ENCODE measurements at regions not wholly inside any gene's neighbourhood (a gene's known extent, or its start where the extent isn't known, plus 50 kb on each side); places are given as distances from the start of the nearest gene placed in this dataset.
"Not testable (repeated sequence)": the region's sequence is repeated elsewhere in the genome, so short reads cannot be mapped to it uniquely, and the experiment has no call there.

DNA sequence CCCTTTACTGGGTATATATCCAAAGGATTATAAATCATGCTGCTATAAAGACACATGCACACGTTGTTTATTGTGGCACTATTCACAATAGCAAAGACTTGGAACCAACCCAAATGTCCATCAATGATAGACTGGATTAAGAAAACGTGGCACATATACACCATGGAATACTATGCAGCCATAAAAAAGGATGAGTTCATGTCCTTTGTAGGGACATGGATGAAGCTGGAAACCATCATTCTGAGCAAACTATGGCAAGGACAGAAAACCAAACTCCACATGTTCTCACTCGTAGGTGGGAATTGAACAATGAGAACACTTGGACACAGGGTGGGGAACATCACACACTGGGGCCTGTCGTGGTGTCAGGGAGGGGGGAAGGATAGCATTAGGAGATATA, 59.2 kb downstream of the CXorf49B start:
- not testable (repeated sequence) for H3K27me3 ChIP-seq, H3K36me3 ChIP-seq

DNA sequence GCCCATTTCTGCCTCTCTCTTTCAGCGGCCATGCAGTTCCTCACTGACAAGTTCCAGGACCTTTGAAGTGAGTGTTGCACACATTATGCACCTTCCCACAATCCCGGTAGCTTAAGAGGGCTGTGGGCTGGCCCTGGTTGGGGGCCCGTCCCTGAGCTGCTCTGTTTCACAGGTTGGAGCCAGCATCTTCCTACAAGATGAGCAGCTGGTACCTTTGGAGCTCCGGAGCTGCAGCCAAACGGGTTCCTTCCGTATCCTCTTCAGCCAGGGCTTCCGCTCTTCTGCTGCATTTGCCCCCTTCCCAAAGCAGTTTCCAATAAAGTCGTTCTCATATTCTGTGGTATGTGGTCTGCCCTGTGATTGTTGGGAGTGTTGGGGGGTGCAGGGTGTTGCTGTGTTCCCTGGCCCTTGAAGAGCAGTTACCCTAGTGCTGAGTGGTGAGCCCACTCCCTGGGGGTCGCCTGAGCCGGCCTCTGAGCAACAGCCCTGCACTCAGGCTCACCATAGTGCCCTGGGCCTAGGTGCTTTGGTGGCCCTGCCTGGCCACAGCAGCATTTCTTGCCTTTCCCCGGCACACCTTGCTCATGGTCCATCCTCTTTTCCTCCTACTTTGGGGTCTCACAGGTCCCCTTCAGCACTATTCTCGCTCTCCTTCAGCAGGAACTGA, 60.4 kb downstream of the CXorf49B start:
- Histone ChIP-seq H3K4me3 (no peak overlapping the region), H3K27me3 (no peaks in the 10 kb centered on the region), H3K9me3 (no peaks in the 10 kb centered on the region), H3K36me3 (no peaks in the 10 kb centered on the region), H3K4me1 (no peaks in the 10 kb centered on the region), H3K27ac (no peak overlapping the region)
- intact Hi-C loops (cut with DNase I) = no loop called here
- no peak for DNase-seq (ENCODE audit: low spot score in 2 of 2)
- TF ChIP-seq, protein P1, sequence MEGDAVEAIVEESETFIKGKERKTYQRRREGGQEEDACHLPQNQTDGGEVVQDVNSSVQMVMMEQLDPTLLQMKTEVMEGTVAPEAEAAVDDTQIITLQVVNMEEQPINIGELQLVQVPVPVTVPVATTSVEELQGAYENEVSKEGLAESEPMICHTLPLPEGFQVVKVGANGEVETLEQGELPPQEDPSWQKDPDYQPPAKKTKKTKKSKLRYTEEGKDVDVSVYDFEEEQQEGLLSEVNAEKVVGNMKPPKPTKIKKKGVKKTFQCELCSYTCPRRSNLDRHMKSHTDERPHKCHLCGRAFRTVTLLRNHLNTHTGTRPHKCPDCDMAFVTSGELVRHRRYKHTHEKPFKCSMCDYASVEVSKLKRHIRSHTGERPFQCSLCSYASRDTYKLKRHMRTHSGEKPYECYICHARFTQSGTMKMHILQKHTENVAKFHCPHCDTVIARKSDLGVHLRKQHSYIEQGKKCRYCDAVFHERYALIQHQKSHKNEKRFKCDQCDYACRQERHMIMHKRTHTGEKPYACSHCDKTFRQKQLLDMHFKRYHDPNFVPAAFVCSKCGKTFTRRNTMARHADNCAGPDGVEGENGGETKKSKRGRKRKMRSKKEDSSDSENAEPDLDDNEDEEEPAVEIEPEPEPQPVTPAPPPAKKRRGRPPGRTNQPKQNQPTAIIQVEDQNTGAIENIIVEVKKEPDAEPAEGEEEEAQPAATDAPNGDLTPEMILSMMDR (IDR thresholded peaks at IDR 0.05) = no peak

More for the DNA sequence above, 59.2 kb downstream of the CXorf49B start:
- H3K27ac ChIP-seq; DNase-seq (ENCODE audit: low spot score in 2 of 2); H3K4me1 ChIP-seq; intact Hi-C loops (cut with DNase I); H3K9me3 ChIP-seq; H3K4me3 ChIP-seq: not testable (repeated sequence)

DNA sequence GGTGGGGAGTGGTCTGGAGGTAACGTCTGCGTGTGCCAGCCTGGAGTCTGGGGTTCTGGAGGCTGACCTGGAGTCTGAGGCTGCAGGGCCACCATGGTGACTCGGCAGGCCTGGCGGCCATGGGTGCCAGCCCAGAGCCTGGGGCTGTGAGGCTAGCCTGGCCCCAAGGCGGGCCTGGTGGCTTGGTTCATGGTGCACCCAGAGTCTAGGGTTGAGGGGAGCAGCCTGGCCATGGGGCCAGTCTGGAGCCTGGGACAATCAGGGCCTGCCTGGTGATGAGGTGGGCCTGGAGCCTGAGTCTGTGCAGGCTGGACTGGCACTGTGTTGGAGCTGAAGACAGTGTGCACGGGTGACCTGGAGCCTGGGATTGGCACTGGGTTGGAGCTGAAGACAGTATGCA, 64.9 kb downstream of the CXorf49B start:
- TF ChIP-seq, protein P1 (IDR thresholded peaks at IDR 0.05) = no peak
- H3K4me1 ChIP-seq = no peaks in the 10 kb centered on the region
- no peaks in the 10 kb centered on the region for H3K27me3 ChIP-seq
- no peak overlapping the region for H3K27ac ChIP-seq
- DNase-seq (ENCODE audit: low spot score in 2 of 2) = no peak
- intact Hi-C loops (cut with DNase I) = no loop called here
- no peak overlapping the region for H3K4me3 ChIP-seq
- H3K36me3 ChIP-seq = no peaks in the 10 kb centered on the region
- no peaks in the 10 kb centered on the region for H3K9me3 ChIP-seq

DNA sequence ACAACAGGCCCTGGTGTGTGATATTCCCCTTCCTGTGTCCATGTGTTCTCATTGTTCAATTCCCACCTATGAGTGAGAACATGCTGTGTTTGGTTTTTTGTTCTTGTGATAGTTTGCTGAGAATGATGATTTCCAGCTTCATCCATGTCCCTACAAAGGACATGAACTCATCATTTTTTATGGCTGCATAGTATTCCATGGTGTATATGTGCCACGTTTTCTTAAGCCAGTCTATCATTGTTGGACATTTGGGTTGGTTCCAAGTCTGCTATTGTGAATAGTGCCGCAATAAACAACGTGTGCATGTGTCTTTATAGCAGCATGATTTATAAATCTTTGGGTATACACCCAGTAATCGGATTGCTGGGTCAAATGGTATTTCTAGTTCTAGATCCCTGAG, 72.6 kb upstream of the NHSL2 start:
- H3K4me3 ChIP-seq; H3K4me1 ChIP-seq; H3K27me3 ChIP-seq; H3K27ac ChIP-seq; DNase-seq (ENCODE audit: low spot score in 2 of 2); intact Hi-C loops (cut with DNase I); H3K36me3 ChIP-seq: not testable (repeated sequence)
- peaks cover 0 to 12% of the 10 kb centered on the region in 2 donors for H3K9me3 ChIP-seq

DNA sequence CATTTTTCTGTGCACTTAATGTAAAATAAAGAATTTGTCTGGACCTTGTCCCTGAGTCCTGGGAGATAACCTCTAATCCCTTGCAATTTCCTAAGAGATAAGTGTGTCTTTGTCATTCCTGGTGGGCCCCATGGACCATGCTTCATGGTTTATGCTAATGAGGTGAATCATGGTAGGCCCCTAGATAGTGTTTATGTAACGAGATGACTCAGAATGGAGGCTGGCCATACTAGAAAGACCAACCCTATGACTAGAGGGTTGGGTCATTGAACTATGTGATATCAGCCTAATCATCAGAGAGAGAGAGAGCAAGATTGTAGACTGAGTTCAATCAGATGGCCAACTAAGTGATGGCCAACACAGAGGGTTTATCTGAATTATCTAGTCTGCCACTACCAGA, 64.2 kb upstream of the NHSL2 start:
- Histone ChIP-seq H3K4me1 (no peaks in the 10 kb centered on the region), H3K9me3 (no peaks in the 10 kb centered on the region), H3K27ac (no peak overlapping the region), H3K36me3 (no peaks in the 10 kb centered on the region), H3K4me3 (no peak overlapping the region), H3K27me3 (no peaks in the 10 kb centered on the region)
- DNase-seq (ENCODE audit: low spot score in 2 of 2) = no peak
- TF ChIP-seq, protein P1 (IDR thresholded peaks at IDR 0.05) = no peak
- intact Hi-C loops (cut with DNase I) = no loop called here

DNA sequence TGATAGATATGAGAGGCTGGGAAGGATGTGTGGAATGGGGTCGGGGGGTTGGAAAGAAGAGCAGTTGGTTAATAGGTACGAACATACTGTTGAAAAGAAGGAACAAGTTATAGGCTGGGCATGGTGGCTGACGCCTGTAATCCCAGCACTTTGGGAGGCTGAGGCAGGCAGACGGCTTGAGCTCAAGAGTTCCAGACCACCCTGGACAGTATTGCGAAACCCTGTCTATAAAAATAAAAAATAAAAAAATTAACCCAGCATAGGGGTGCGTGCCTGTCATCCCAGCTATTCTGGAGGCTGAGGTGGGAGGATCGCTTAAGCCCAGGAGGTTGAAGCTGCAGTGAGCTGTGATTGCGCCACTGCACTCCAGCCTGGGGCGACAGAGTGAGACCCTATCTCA, 58.5 kb upstream of the NHSL2 start:
- Histone ChIP-seq H3K4me3 (no peak overlapping the region), H3K4me1 (no peaks in the 10 kb centered on the region), H3K27ac (no peak overlapping the region), H3K27me3 (no peaks in the 10 kb centered on the region), H3K9me3 (no peaks in the 10 kb centered on the region), H3K36me3 (no peaks in the 10 kb centered on the region)
- TF ChIP-seq, protein P1 (IDR thresholded peaks at IDR 0.05) = no peak
- DNase-seq (ENCODE audit: low spot score in 2 of 2) = no peak
- intact Hi-C loops (cut with DNase I) = no loop called here

DNA sequence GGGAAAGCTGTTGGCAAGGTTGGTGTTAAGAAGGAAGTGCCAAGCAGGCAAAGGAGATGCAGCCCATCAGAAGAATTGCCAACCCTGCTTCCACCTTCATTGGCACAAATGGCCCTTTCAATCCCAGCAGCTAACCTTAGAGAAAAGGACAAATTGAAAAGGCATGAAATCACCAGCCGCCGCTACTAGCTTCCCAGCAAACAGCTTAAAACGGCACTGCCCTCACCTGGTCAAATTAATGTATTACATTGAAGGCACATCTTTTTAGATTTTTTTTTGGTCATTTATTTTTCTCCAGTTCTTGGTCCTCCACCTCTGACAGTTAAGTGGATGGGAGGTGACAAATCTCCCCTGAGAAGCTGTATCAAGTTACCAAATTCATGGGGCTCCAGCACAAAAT, 51.0 kb upstream of the NHSL2 start:
- Histone ChIP-seq H3K4me3 (no peak overlapping the region), H3K27me3 (no peaks in the 10 kb centered on the region), H3K4me1 (no peaks in the 10 kb centered on the region), H3K9me3 (no peaks in the 10 kb centered on the region), H3K36me3 (no peaks in the 10 kb centered on the region), H3K27ac (no peak overlapping the region)
- TF ChIP-seq, protein P1 (IDR thresholded peaks at IDR 0.05) = peak in 2 of 3 experiments; percentile 39 to 62
- DNase-seq (ENCODE audit: low spot score in 2 of 2) = no peak
- intact Hi-C loops (cut with DNase I) = no loop called here

Data from ascending aorta (tissue), 2 donors.